ENCODE measurements at regions not wholly inside any gene's neighbourhood (a gene's known extent, or its start where the extent isn't known, plus 50 kb on each side); places are given as distances from the start of the nearest gene placed in this dataset.

- Histone ChIP-seq H3K9me2 (replicated peaks; ENCODE audit: insufficient read depth) (no peaks in the 10 kb centered on the region), H3K27me3 (no peaks in the 10 kb centered on the region), H4K20me1 (ENCODE audit: insufficient read depth, poor library complexity, severe bottlenecking) (no peaks in the 10 kb centered on the region), H2AFZ (no peak overlapping the region), H3K4me3 (no peak overlapping the region), H3K4me2 (no peak overlapping the region), H3K9me3 (ENCODE audit: low read depth) (no peaks in the 10 kb centered on the region), H3K79me2 (no peaks in the 10 kb centered on the region), H3K36me3 (replicated peaks; ENCODE audit: insufficient read depth, low read depth) (no peaks in the 10 kb centered on the region), H3K27ac (no peak overlapping the region), H3K4me1 (ENCODE audit: insufficient read depth) (no peaks in the 10 kb centered on the region)
- TF ChIP-seq EZH2 (IDR thresholded peaks at IDR 0.05; ENCODE audit: borderline replicate concordance) = no peak
- no peak for TF ChIP-seq EZH2phosphoT487 (IDR thresholded peaks at IDR 0.05; ENCODE audit: low read depth, severe bottlenecking, unreplicated experiment)
- TF ChIP-seq CTCF (IDR thresholded peaks at IDR 0.05; ENCODE audit: poor library complexity) = no peak
- DNase-seq (ENCODE audit: low spot score) = no peak
- WGBS (ENCODE audit: low lambda C conversion rate, missing lambda C conversion rate) = 97% methylated on average over 1 of the region's 1 CpG
These were observed 463.3 kb upstream of the CBLB start for GRCh38 chr3:106332129-106332528.

DNA sequence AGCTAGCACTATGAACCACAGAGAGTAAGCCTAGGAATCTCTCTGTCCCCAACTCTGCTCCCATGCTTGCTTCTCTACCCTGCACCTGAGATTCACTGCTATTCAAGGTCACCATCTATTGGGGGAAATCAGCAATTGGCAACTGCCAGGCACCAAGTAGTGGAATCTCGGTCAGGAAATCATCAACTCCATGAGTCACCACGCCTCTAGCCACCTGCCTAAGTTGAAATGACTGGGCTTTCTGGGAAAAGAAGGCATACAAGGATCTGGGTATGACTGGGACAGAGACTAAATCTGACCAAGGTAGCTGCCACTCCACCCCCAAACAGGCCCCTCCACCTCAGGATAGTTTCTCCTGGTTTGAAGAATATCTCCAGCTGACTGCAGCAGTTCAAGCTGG is 464.1 kb upstream of the CBLB start:
- Histone ChIP-seq H3K4me1 (ENCODE audit: insufficient read depth) (no peaks in the 10 kb centered on the region), H4K20me1 (ENCODE audit: insufficient read depth, poor library complexity, severe bottlenecking) (no peaks in the 10 kb centered on the region), H3K4me3 (no peak overlapping the region), H3K9me3 (ENCODE audit: low read depth) (no peaks in the 10 kb centered on the region), H3K9me2 (replicated peaks; ENCODE audit: insufficient read depth) (no peaks in the 10 kb centered on the region), H3K36me3 (replicated peaks; ENCODE audit: insufficient read depth, low read depth) (no peaks in the 10 kb centered on the region), H3K79me2 (no peaks in the 10 kb centered on the region), H2AFZ (no peak overlapping the region), H3K4me2 (no peak overlapping the region), H3K27me3 (no peaks in the 10 kb centered on the region), H3K27ac (no peak overlapping the region)
- TF ChIP-seq EZH2 (IDR thresholded peaks at IDR 0.05; ENCODE audit: borderline replicate concordance) (no peak), CTCF (IDR thresholded peaks at IDR 0.05; ENCODE audit: poor library complexity) (no peak), EZH2phosphoT487 (IDR thresholded peaks at IDR 0.05; ENCODE audit: low read depth, severe bottlenecking, unreplicated experiment) (no peak)
- 90% methylated on average over 2 of the region's 2 CpGs for WGBS (ENCODE audit: low lambda C conversion rate, missing lambda C conversion rate)
- DNase-seq (ENCODE audit: low spot score) = no peak

DNA sequence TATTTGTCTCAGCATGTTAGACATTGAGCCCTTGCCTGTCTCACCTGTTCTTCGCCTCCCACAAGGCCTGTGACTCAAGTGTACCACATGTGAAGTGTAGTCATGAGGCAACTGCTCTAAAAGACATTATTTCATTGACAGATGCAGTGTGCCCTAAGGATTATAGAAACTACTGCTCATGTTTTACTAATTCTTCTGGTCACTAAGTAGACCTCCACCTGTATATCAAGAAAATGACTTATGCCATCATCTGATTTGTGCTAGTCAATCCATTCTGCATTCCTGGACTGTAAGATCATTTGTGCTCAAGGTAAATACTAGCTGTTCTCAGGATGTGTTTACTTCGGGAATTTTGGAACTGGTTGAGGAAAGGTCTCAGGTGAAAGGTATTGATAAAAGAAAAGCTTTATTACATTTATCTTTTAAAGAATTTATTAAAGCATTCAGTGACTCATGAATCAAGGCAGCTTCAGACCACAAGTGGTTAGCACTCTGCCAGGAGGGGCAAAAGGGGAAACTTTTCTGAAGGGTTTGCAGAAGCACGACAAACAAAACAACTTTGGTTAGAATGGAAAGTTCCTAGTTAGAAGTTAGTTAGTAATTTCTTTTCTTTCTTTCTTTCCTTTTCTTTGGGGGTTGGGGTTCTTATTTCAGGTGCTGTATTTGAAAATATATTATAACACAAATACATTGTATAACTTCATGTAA is 465.3 kb upstream of the CBLB start:
- H3K79me2 ChIP-seq = no peaks in the 10 kb centered on the region
- H3K9me3 ChIP-seq (ENCODE audit: low read depth) = no peaks in the 10 kb centered on the region
- H3K36me3 ChIP-seq (replicated peaks; ENCODE audit: insufficient read depth, low read depth) = no peaks in the 10 kb centered on the region
- TF ChIP-seq EZH2 (IDR thresholded peaks at IDR 0.05; ENCODE audit: borderline replicate concordance) = no peak
- TF ChIP-seq CTCF (IDR thresholded peaks at IDR 0.05; ENCODE audit: poor library complexity) = no peak
- TF ChIP-seq EZH2phosphoT487 (IDR thresholded peaks at IDR 0.05; ENCODE audit: low read depth, severe bottlenecking, unreplicated experiment) = no peak
- no peak overlapping the region for H3K27ac ChIP-seq
- H2AFZ ChIP-seq = no peak overlapping the region
- H4K20me1 ChIP-seq (ENCODE audit: insufficient read depth, poor library complexity, severe bottlenecking) = no peaks in the 10 kb centered on the region
- 84% methylated on average over 3 of the region's 3 CpGs for WGBS (ENCODE audit: low lambda C conversion rate, missing lambda C conversion rate)
- no peaks in the 10 kb centered on the region for H3K4me1 ChIP-seq (ENCODE audit: insufficient read depth)
- no peak for DNase-seq (ENCODE audit: low spot score)
- H3K4me3 ChIP-seq = no peak overlapping the region
- H3K4me2 ChIP-seq = no peak overlapping the region
- no peaks in the 10 kb centered on the region for H3K9me2 ChIP-seq (replicated peaks; ENCODE audit: insufficient read depth)
- H3K27me3 ChIP-seq = no peaks in the 10 kb centered on the region
